Breast epithelium (tissue), 4 donors: ENCODE measurements at regions not wholly inside any gene's neighbourhood (a gene's known extent, or its start where the extent isn't known, plus 50 kb on each side); places are given as distances from the start of the nearest gene placed in this dataset.

Source experiments
- DNase-seq, 2 donors: peaks; one replicate each; pipeline ENCODE4 v3.0.0-alpha.2; 2019; ENCODE audit warnings: low spot score in 2 of 2
- H3K27ac ChIP-seq, 2 donors: fragments of 200-600 bp; sonication (generic) in 1 of 2; one replicate each; pipeline ENCODE4 v1.5.1; 2016 to 2019; ENCODE audit warnings: mild to moderate bottlenecking in 1 of 2
- H3K27me3 ChIP-seq, 2 donors: fragments of 200-600 bp; sonication (generic) in 1 of 2; one replicate each; pipeline versions ENCODE4 v1.5.1 to v1.6.0; 2017 to 2019; ENCODE audit warnings: control low read depth in 1 of 2, mild to moderate bottlenecking in 1 of 2
- H3K36me3 ChIP-seq: fragments of 200-600 bp; one replicate; pipeline ENCODE4 v1.5.1; 2019
- H3K4me1 ChIP-seq, 2 donors: fragments of 200-600 bp; sonication (generic); one replicate each; pipeline ENCODE4 v1.5.1; 2016 to 2019; ENCODE audit warnings: control low read depth in 1 of 2
- H3K4me3 ChIP-seq, 3 donors: fragments of 200-600 bp; sonication (generic); 1 replicate in 2 of 3; 2 replicates in 1 of 3; pipeline ENCODE4 v1.5.1; 2016 to 2019; ENCODE audit warnings: mild to moderate bottlenecking in 3 of 3, moderate library complexity in 2 of 3
- H3K9me3 ChIP-seq, 2 donors: fragments of 200-600 bp; sonication (generic) in 1 of 2; one replicate each; pipeline ENCODE4 v1.5.1; 2016 to 2019; ENCODE audit warnings: control low read depth in 1 of 2
- CTCF ChIP-seq, 3 donors: fragments of 450-650 bp; IDR thresholded peaks; one replicate each; pipeline ENCODE4 v1.5.1; 2016 to 2017; ENCODE audit warnings: antibody characterized with exemption in 3 of 3, mild to moderate bottlenecking in 3 of 3, moderate library complexity in 3 of 3
- POLR2A ChIP-seq: fragments of 450-650 bp; IDR thresholded peaks from one replicate; pipeline ENCODE4 v1.6.1; 2016; ENCODE audit warnings: antibody characterized with exemption, mild to moderate bottlenecking, moderate library complexity
- POLR2AphosphoS5 ChIP-seq, 3 donors: sonication (generic); formaldehyde crosslinking; IDR thresholded peaks; one replicate each; pipeline ENCODE4 v1.6.1; 2017; ENCODE audit warnings: antibody characterized with exemption in 3 of 3
- intact Hi-C: fragments of 100-400 bp; cut with DNase I; formaldehyde crosslinking; loops from one replicate; pipeline ENCODE4 v1.15.1; 2023; ENCODE audit warnings: low total_unique reads

- DNase-seq: peak in 1 of 2 donors; percentile 40
- Histone ChIP-seq H3K9me3 (no peaks in the 10 kb centered on the region), H3K27ac (no peak overlapping the region), H3K27me3 (no peaks in the 10 kb centered on the region), H3K36me3 (no peaks in the 10 kb centered on the region), H3K4me3 (no peak overlapping the region), H3K4me1 (no peaks in the 10 kb centered on the region)
- no peak for TF ChIP-seq POLR2AphosphoS5 (IDR thresholded peaks at IDR 0.05)
- no peak for TF ChIP-seq CTCF (IDR thresholded peaks at IDR 0.05)
- intact Hi-C loops: no loop called here
These were observed 144.8 kb upstream of the GPC1 start for GRCh38 chr2:240290432-240291336.

- peak in 1 of 2 donors; percentile 45 for DNase-seq
- TF ChIP-seq POLR2A: no peak
- no peak for TF ChIP-seq CTCF (IDR thresholded peaks at IDR 0.05)
- no peak for TF ChIP-seq POLR2AphosphoS5 (IDR thresholded peaks at IDR 0.05)
- H3K4me3 ChIP-seq: no peak overlapping the region
- H3K4me1 ChIP-seq: no peaks in the 10 kb centered on the region
- H3K36me3 ChIP-seq: no peaks in the 10 kb centered on the region
- no peak overlapping the region for H3K27ac ChIP-seq
- H3K9me3 ChIP-seq: no peaks in the 10 kb centered on the region
- H3K27me3 ChIP-seq: no peaks in the 10 kb centered on the region
- intact Hi-C loops: no loop called here
These were observed 144.0 kb upstream of the GPC1 start for GRCh38 chr2:240291337-240292034.

- DNase-seq: no peak
- H3K27me3 ChIP-seq: no peaks in the 10 kb centered on the region
- no peak overlapping the region for H3K27ac ChIP-seq
- TF ChIP-seq POLR2A (no peak), CTCF (IDR thresholded peaks at IDR 0.05) (no peak), POLR2AphosphoS5 (IDR thresholded peaks at IDR 0.05) (no peak)
- no peaks in the 10 kb centered on the region for H3K4me1 ChIP-seq
- H3K9me3 ChIP-seq: no peaks in the 10 kb centered on the region
- intact Hi-C loops: no loop called here
- H3K4me3 ChIP-seq: no peak overlapping the region
- no peaks in the 10 kb centered on the region for H3K36me3 ChIP-seq
These were observed 143.4 kb upstream of the GPC1 start for GRCh38 chr2:240292035-240292574.

GRCh38 chr2:240292619-240293525 lies 142.6 kb upstream of the GPC1 start:
- Histone ChIP-seq H3K4me1 (no peaks in the 10 kb centered on the region), H3K27ac (no peak overlapping the region), H3K9me3 (no peaks in the 10 kb centered on the region), H3K36me3 (no peaks in the 10 kb centered on the region), H3K4me3 (no peak overlapping the region), H3K27me3 (no peaks in the 10 kb centered on the region)
- TF ChIP-seq CTCF (IDR thresholded peaks at IDR 0.05): no peak
- TF ChIP-seq POLR2AphosphoS5 (IDR thresholded peaks at IDR 0.05): no peak
- no peak for TF ChIP-seq POLR2A
- intact Hi-C loops: no loop called here
- DNase-seq: no peak
